Endothelial cell of umbilical vein (primary cell): ENCODE measurements at regions not wholly inside any gene's neighbourhood (a gene's known extent, or its start where the extent isn't known, plus 50 kb on each side); places are given as distances from the start of the nearest gene placed in this dataset.
"Not testable (repeated sequence)": the region's sequence is repeated elsewhere in the genome, so short reads cannot be mapped to it uniquely, and the experiment has no call there.

Experiments
- BruUV-seq: library from RNA; stranded (reverse); fragments of 400-500 nt; replicated peaks from 2 replicates; lab custom pipeline; 2021; lab: Mats Ljungman, UMichigan
- CTCF ChIA-PET: fragments of 300-600, 350-600 bp; sonication (Branson Sonifier 250); formaldehyde crosslinking; loops from one replicate; lab custom pipeline; 2021; ENCODE audit warnings: antibody characterized with exemption, inconsistent platforms; lab: Charles Lee
- POLR2A ChIA-PET: fragments of 300-600, 350-600 bp; sonication (Branson Sonifier 250); formaldehyde crosslinking; loops from one replicate; lab custom pipeline; 2021; ENCODE audit warnings: antibody characterized with exemption, inconsistent platforms; lab: Charles Lee
- DNase-seq: peaks from one replicate; pipeline ENCODE4 v3.0.0-alpha.2; 2011; ENCODE audit warnings: low read depth, low spot score
- FAIRE-seq: peaks from 2 replicates; lab custom pipeline; 2011; peaks lifted over from hg19 to GRCh38; lab: Jason Lieb, UNC
- H2AFZ ChIP-seq: 2 replicates; pipeline ENCODE4 v1.6.0; 2012; ENCODE audit warnings: low read depth, low read length, control low read depth, inconsistent platforms
- H3K27ac ChIP-seq: 2 replicates; pipeline ENCODE4 v1.5.1; 2011; ENCODE audit warnings: low read depth, mild to moderate bottlenecking, control low read depth, low read length, moderate library complexity; ENCODE audit not compliant: insufficient read depth
- H3K27me3 ChIP-seq, 2 experiments: 2 replicates each; pipeline versions ENCODE4 v1.6.0 to v1.6.1; 2011; ENCODE audit warnings: low read length in 2 of 2, mixed read lengths in 1 of 2; ENCODE audit not compliant: control insufficient read depth in 2 of 2, insufficient read depth in 2 of 2
- H3K36me3 ChIP-seq, 2 experiments: 2 replicates in 1 of 2; 3 replicates in 1 of 2; pipeline ENCODE4 v1.5.1; 2011; ENCODE audit warnings: low read length in 2 of 2, mild to moderate bottlenecking in 1 of 2, moderate library complexity in 1 of 2; ENCODE audit not compliant: control insufficient read depth in 2 of 2, insufficient read depth in 2 of 2; ENCODE audit errors: extremely low read depth in 1 of 2
- H3K4me1 ChIP-seq: 3 replicates; pipeline ENCODE4 v1.5.1; 2011; ENCODE audit warnings: mild to moderate bottlenecking, low read length; ENCODE audit not compliant: control insufficient read depth, insufficient read depth; ENCODE audit errors: extremely low read depth
- H3K4me2 ChIP-seq: 2 replicates; pipeline ENCODE4 v1.6.1; 2011; ENCODE audit warnings: low read length, control low read depth, mixed read lengths; ENCODE audit not compliant: insufficient read depth
- H3K4me3 ChIP-seq, 3 experiments: fragments of 200-600 bp in 1 of 3; sonication (generic), shearing (Covaris generic) in 1 of 3; replicated peaks in 1 of 3; 2 replicates each; pipeline ENCODE4 v1.5.1; 2011 to 2016; ENCODE audit warnings: control low read depth in 3 of 3, low read length in 3 of 3, mild to moderate bottlenecking in 2 of 3, inconsistent platforms in 1 of 3, low read depth in 1 of 3, moderate library complexity in 1 of 3; ENCODE audit not compliant: insufficient read depth in 1 of 3
- H3K79me2 ChIP-seq: 2 replicates; pipeline ENCODE4 v1.6.0; 2012; ENCODE audit warnings: low read length, inconsistent platforms; ENCODE audit not compliant: control insufficient read depth, insufficient read depth
- H3K9ac ChIP-seq: replicated peaks from 2 replicates; pipeline ENCODE3; 2011; ENCODE audit warnings: low read length, control low read depth; ENCODE audit not compliant: insufficient read depth; ENCODE audit errors: extremely low read depth
- H3K9me1 ChIP-seq: replicated peaks from 3 replicates; pipeline ENCODE4 v1.6.0; 2011; ENCODE audit warnings: mild to moderate bottlenecking, low read length; ENCODE audit not compliant: control insufficient read depth, insufficient read depth; ENCODE audit errors: extremely low read depth
- H3K9me3 ChIP-seq: replicated peaks from 2 replicates; pipeline ENCODE4 v1.5.1; 2012; ENCODE audit warnings: low read length, inconsistent platforms; ENCODE audit not compliant: control insufficient read depth, insufficient read depth
- H4K20me1 ChIP-seq: replicated peaks from 2 replicates; pipeline ENCODE3; 2011; ENCODE audit warnings: mild to moderate bottlenecking, low read length; ENCODE audit not compliant: control insufficient read depth, insufficient read depth; ENCODE audit errors: extremely low read depth
- CTCF ChIP-seq, 2 donors: IDR thresholded peaks; 1 replicate in 1 of 2; 2 replicates in 1 of 2; pipeline ENCODE4 v1.5.1; 2011; ENCODE audit warnings: low read length in 2 of 2, mild to moderate bottlenecking in 2 of 2, moderate library complexity in 2 of 2, control low read depth in 1 of 2, inconsistent platforms in 1 of 2, low read depth in 1 of 2; ENCODE audit not compliant: insufficient read depth in 1 of 2; ENCODE audit errors: extremely low read depth in 1 of 2
- EZH2 ChIP-seq: IDR thresholded peaks from 2 replicates; pipeline ENCODE4 v1.6.1; 2012; ENCODE audit warnings: borderline replicate concordance, low read depth, mild to moderate bottlenecking, moderate library complexity, low read length, inconsistent platforms; ENCODE audit not compliant: severe bottlenecking
- FOS ChIP-seq: IDR thresholded peaks from 2 replicates; pipeline ENCODE4 v1.6.1; 2011; ENCODE audit warnings: mild to moderate bottlenecking, low read length, moderate library complexity, borderline replicate concordance; ENCODE audit not compliant: insufficient read depth
- GATA2 ChIP-seq: IDR thresholded peaks from 2 replicates; pipeline ENCODE4 v1.7.0; 2011; ENCODE audit warnings: low read depth, mild to moderate bottlenecking, moderate library complexity, mixed read lengths, low read length; ENCODE audit not compliant: insufficient read length, insufficient read depth
- JUN ChIP-seq: IDR thresholded peaks from 2 replicates; pipeline ENCODE4 v1.6.1; 2011; ENCODE audit warnings: borderline replicate concordance, low read depth; ENCODE audit not compliant: insufficient read length, insufficient read depth
- MYC ChIP-seq: IDR thresholded peaks from one replicate; pipeline ENCODE4 v1.6.1; 2011; ENCODE audit warnings: mild to moderate bottlenecking, low read depth, low read length
- POLR2A ChIP-seq: IDR thresholded peaks from 2 replicates; pipeline ENCODE4 v1.6.1; 2012; ENCODE audit warnings: low read depth, mild to moderate bottlenecking, control low read depth, low read length
- POLR2AphosphoS5 ChIP-seq: IDR thresholded peaks from 2 replicates; pipeline ENCODE4 v1.6.1; 2012; ENCODE audit warnings: low read depth, mild to moderate bottlenecking, control low read depth, low read length, moderate library complexity; ENCODE audit not compliant: insufficient read depth
- dilution Hi-C: fragments of 300-500 bp; cut with MboI; formaldehyde crosslinking; loops from one replicate; pipeline ENCODE4 v1.15.0; 2019; ENCODE audit warnings: low sequenced_read_pairs; ENCODE audit not compliant: extremely low pct_ligation_motif_present
- intact Hi-C: fragments of 100-400 bp; cut with micrococcal nuclease; formaldehyde crosslinking; loops from one replicate; pipeline ENCODE4 v1.10.0; 2022
- TF ChIP-seq, protein P1 (sequence below): IDR thresholded peaks from 2 replicates; pipeline ENCODE4 v1.6.1; 2011; ENCODE audit not compliant: insufficient read depth, insufficient read length

- CTCF ChIA-PET: no interaction called here
- no peak for TF ChIP-seq GATA2
- TF ChIP-seq MYC: no peak
- TF ChIP-seq FOS: no peak
- no peak for TF ChIP-seq EZH2
- TF ChIP-seq, protein P1, sequence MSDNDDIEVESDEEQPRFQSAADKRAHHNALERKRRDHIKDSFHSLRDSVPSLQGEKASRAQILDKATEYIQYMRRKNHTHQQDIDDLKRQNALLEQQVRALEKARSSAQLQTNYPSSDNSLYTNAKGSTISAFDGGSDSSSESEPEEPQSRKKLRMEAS: no peak
- TF ChIP-seq POLR2A: no peak
- TF ChIP-seq POLR2AphosphoS5: no peak
- no peak for TF ChIP-seq CTCF (IDR thresholded peaks at IDR 0.05; ENCODE audit: extremely low read depth in 1 of 2, insufficient read depth in 1 of 2, low read depth in 1 of 2, low read length in 2 of 2)
- TF ChIP-seq JUN: no peak
- intact Hi-C loops: no loop called here
These were observed 554.3 kb downstream of the NTRK3 start for GRCh38 chr15:87702270-87702669.

DNA sequence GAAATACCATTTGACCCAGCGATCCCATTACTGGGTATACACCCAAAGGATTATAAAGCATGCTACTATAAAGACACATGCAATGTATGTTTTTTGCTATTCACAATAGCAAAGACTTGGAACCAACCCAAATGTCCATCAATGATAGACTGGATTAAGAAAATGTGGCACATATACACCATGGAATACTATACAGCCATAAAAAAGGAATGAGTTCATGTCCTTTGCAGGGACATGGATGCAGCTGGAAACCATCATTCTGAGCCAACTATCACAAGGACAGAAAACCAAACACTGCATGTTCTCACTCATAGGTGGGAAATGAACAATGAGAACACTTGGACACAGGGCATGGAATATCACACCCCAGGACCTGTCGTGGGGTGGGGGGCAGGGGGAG lies 558.1 kb downstream of the NTRK3 start:
- DNase-seq, H3K4me3 ChIP-seq, CTCF ChIA-PET, H3K27ac ChIP-seq, H3K9me1 ChIP-seq, dilution Hi-C loops, H3K4me1 ChIP-seq, H3K27me3 ChIP-seq, H2AFZ ChIP-seq, H3K36me3 ChIP-seq, FAIRE-seq, H3K4me2 ChIP-seq, H3K79me2 ChIP-seq, H4K20me1 ChIP-seq, intact Hi-C loops, H3K9ac ChIP-seq, POLR2A ChIA-PET, BruUV-seq, H3K9me3 ChIP-seq: not testable (repeated sequence)

More at GRCh38 chr15:87702270-87702669, 554.3 kb downstream of the NTRK3 start:
- no peak overlapping the region for H3K4me3 ChIP-seq
- DNase-seq: no peak
- H3K79me2 ChIP-seq: no peaks in the 10 kb centered on the region
- no peak for FAIRE-seq
- no peaks in the 10 kb centered on the region for H3K36me3 ChIP-seq
- POLR2A ChIA-PET: no interaction called here
- H3K9me1 ChIP-seq: no peaks in the 10 kb centered on the region
- H3K4me1 ChIP-seq: no peaks in the 10 kb centered on the region
- no peak overlapping the region for H3K9ac ChIP-seq
- H3K27ac ChIP-seq: no peak overlapping the region
- dilution Hi-C loops: no loop called here
- H2AFZ ChIP-seq: no peak overlapping the region
- no peak overlapping the region for H3K4me2 ChIP-seq
- H3K9me3 ChIP-seq: peaks cover 2% of the 10 kb centered on the region
- no TSS peak for BruUV-seq
- H3K27me3 ChIP-seq: no peaks in the 10 kb centered on the region
- H4K20me1 ChIP-seq: no peaks in the 10 kb centered on the region
